GM18519 (cell line): ENCODE measurements at regions not wholly inside any gene's neighbourhood (a gene's known extent, or its start where the extent isn't known, plus 50 kb on each side); places are given as distances from the start of the nearest gene placed in this dataset.
"Not testable (repeated sequence)": the region's sequence is repeated elsewhere in the genome, so short reads cannot be mapped to it uniquely, and the experiment has no call there.

Source experiments
- ATAC-seq: cut with Tn5 transposase; IDR thresholded peaks from one replicate; pipeline ENCODE4 v1.9.1; 2021; ENCODE audit warnings: mild to moderate bottlenecking, moderate library complexity; ENCODE audit not compliant: unreplicated experiment, low FRiP score

DNA sequence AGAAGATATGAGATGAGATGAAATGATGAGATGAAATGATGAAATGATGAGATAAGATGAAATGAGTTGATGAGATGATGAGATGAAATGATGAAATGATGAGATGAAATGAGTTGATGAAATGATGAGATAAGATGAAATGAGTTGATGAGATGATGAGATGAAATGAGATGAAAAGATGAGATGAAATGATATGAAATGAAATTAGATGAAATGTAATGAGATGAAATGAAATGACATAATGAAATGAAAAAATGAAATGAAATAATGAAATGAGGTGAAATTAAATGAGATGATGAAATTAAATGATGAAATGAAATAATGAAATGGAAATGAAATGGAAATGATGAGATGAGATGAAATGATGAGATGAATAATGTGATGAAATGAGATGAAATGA, 231.6 kb downstream of the GOLGA6L6 start:
- ATAC-seq = not testable (repeated sequence)

DNA sequence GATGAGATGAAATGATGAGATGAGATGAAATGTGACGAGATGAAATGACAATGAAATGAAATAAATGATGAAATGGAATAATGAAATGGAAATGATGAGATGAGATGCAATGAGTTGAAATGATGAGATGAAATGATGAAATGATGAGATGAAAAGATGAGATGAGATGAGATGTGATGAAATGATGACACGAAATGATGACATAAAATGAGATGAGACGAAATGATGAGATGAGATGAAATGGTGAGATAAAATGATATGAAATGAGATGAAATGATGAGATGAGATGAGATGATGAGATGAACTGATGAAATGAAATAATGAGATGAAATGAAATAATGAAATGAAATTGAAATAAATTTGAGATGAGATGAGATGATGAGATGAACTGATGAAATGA, 232.2 kb downstream of the GOLGA6L6 start:
- not testable (repeated sequence) for ATAC-seq

DNA sequence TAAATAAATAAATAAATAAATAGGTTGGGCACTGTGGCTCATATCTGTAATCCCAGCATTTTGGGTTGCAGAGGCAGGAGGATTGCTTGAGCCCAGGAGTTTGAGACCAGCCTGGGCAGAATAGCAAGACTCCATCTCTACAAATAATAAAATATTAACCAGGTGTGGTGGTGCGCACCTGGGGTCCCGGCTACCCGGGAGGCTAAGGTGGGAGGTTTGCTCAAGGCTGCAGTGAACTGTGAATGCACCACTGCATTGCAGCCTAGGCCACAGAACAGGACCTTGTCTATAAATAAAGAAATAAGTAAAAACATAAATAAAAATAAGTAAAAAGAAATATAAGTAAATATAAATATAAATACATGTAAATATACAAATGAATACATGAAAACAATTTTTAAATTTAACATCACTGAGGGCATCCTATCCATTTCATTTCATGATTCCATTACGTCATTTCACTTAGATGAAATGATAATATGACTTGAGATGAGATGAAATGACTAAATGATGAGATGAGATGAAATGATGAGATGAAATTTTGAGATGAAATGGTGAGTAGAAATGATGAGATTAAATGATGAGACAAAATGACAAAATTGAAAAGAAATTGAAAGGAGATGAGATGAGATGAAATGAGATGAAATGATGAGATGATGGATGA, 233.4 kb downstream of the GOLGA6L6 start:
- not testable (repeated sequence) for ATAC-seq

DNA sequence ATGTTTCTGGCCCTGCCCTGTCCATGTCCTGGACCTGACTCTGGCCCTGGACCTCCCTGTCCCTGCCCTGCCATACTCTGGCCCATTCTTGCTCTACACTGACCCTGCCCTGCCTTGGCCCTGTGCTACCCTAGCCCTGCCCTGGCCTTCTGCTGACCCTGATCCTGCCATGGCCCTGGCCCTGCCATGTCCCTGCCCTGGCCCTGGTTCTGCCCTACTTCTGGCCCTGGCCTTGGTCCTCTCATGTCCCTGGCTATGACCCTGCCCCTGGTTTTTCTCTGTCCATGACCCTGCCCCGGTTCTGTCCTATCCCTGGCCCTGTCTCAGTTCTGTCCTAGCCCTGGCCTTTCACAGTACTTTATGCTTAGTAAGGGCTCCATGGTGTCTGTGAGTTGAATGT, 234.5 kb downstream of the GOLGA6L6 start:
- not testable (repeated sequence) for ATAC-seq

DNA sequence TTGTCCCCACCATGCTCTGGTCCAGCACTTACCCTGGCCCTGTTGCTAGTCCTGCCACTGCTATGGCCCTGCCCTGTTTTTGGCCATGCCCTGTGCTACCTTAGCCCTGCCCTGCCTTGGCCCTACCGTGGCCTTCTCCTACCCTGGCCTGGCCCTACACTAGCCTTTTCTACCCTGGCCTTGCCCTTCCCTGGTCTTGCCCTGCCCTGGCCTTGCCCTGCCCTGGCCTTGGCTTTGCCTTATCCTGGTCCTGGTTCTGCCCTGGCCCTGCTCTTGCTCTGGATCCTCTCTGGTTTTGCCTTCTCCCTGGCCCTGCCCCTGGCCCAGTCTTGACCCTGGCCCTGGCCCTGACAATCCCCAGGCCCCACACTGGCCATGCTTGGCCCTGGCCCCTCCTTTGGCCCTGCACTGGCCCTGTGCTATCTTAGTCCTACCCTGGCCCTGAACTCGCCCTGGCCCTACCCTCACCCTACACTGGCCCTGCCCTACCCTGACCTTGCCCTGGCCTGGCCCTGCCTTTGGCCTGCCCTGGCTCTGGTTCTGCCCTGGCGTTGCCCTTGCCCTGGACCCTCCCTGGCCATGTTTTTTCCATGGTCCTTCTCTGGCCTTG, 235.0 kb downstream of the GOLGA6L6 start:
- ATAC-seq = not testable (repeated sequence)

DNA sequence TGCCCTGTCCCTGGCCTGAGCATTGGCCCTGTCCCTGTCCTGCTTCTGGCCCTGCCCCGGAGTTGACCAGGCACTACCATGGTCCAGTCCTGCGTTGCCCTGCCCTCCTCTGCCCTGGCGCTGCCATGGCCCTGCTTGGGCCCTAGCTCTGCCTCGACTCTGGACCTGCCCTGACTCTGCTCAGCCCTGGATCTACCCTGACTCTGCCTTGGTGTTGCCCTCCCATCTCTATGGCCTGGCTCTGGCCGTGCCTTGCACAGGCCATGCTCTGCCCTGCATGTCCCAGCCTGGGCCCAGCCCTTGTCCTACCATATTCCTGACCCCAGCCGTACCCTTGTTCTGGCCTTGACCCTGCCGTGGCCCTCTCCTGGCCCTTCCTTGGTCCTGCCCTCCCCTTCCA, 235.7 kb downstream of the GOLGA6L6 start:
- ATAC-seq = not testable (repeated sequence)

DNA sequence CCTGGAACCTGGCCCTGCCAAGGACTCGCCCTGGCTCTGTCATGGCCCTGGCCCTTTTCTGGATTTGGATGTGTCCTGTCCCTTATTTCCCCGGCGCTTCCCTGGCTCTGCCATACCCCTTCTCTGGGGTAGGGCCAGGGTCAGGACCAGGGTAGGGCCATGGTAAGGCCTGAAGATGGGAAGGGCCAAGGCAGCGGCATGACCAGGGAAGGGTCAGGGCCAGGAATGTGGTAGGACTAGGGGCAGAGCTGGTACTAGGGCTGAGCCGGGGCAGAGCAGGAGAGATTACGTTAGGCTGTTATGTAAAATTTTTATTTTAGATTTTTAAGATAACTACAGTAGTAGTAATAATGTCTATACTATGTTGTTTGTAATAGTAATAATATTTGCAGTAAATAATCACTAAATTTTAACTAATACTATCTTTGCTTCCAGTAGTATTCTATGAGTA, 236.6 kb downstream of the GOLGA6L6 start:
- not testable (repeated sequence) for ATAC-seq

DNA sequence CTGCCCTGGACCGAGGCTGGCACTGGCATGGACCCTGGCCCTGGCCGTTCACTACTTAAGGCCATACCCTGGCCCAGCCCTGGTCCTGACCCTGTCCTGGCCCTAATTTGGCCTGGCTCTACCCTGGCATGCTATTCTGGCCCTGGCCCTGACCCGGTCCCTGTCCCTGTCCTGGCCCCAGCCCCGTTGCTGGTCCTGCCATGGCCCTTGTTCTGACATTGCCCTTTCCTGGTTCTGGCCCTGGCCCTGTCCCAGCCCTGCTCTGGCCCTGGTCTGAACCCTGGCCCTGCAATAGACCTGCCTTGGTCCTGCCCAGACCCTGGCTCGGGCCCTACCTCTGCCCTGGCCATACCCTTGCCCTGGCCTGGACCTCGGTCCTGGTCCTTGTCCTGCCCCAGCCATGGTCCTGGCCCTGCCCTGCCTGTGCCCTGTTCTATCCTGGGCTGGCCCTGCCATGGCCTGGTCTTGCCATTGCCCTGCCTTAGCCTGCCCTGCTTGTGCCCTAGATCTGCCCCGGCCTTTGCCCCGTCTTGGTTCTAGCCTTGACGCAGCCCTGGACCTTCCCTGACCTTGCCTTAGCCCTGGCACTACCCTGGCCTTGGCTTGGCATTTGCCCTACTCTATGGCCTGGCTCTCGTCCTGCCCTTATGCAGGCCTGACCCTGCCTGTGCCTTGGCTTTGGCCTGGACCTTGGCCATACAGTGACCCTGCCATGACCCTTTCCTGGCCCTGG, 237.2 kb downstream of the GOLGA6L6 start:
- not testable (repeated sequence) for ATAC-seq

DNA sequence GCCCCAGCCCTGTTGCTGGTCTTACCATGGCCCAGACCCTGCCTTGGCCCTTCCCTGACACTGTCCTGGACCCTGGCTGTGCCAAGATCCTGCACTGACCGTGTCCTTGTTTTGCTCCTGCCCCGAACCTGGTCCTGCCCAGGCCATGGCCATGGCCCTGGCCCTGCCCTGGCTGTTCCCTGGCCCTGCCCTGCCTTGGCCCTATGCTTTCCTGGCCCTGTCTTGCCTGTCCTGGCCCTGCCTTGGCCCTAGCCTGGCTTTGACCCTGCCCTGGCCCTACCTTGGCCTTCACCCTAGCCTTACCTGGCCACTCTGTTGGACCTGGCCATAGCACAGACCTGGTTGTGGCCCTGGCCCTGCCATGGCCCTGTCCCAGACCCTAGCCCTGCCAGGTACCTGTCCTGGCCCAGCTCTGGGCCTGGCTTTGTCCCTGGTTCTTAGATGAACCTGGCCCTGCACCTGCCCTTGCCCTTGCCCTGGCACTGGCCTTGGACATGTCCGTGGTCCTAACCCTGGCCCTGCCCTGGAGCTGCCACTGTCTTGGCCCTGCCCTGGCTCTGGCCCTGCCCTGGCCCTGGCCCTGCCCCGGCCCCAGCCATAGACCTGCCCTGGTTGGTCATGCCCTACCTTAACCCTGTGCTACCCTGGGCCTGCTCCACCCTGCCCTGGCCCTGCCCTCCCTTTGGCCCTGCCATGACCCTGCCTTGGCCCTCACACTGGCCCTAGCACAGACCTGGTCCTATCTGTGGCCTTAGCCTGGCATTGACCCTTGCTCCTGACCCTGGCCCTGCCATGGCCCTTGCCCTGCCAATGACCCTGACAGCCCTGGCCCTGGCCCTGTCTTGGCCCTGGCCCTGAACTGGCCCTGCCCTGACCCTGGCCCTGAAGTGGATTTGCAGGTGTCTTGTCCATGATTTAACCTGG, 238.1 kb downstream of the GOLGA6L6 start:
- not testable (repeated sequence) for ATAC-seq

DNA sequence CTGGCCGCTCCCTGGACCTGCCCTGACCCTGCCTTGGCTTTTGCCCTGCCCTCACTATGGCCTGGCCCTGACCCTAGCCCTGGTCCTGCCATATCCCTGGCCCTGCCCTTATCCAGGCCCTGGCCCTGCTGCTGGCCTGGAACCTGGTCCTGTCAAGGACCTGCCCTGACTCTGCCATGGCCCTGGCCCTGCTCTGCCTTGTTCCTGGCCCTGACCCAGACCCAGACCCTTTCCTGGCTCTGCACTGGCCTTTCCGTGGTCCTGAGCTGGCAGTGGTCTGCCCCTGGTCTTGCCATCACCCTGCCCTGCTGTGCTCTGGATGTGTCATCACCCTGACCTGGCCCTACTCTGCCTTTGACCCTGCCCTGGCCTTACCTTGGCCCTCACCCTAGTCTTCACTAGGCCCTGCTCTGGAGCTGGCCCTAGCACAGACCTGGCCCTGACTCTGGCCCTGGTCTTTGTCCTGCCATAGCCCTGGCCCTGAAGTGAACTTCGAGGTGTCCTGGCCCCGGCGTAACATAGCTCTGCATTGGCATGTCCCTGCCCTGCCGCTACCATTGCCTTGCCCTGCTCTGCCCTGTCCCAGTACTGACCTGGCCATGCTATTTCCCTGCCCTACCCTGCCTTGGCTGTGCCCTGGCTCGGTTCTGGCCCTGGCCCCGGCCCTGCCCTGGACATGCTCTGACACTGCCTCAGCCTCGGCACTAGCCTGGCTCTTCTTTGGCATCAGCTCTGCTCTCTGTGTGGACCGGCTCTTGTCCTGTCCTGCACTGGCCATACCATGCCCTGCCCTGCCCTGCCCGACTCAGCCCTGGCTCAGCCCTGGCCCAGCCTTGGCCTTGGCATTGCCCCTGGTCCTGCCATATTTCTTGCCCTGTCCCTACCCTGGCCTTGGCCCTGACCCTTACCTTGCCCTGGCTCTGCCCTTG, 239.2 kb downstream of the GOLGA6L6 start:
- not testable (repeated sequence) for ATAC-seq

DNA sequence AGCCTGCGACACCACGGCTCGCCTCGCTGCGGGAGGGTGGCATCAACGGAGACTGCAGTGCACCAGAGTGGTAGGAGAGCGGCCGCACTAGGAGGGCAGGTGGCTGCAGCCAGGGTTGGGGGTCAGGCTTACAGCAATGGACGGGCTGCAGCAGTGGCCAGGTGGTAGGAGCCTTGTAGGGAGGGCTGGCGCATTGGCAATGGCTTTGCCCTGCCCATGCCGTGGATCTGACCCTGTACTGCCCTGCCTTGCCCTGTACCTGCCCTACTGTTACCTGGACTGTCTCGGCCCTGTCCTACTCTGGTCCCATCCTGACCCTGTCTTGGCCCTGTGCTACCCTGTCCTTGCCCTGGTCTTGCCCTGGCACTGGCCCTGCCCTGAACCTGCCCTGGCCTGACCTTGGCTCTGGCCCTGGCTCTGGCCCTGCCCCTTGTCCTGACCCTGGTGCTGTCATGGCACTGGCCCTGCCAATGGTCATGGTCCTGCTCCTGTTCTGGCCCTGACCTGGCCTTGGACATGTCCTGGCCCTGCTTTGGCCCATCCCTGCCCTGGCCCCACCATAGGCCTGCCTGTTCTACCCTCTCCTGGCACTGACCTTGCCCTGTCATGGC, 240.0 kb downstream of the GOLGA6L6 start:
- ATAC-seq = not testable (repeated sequence)

DNA sequence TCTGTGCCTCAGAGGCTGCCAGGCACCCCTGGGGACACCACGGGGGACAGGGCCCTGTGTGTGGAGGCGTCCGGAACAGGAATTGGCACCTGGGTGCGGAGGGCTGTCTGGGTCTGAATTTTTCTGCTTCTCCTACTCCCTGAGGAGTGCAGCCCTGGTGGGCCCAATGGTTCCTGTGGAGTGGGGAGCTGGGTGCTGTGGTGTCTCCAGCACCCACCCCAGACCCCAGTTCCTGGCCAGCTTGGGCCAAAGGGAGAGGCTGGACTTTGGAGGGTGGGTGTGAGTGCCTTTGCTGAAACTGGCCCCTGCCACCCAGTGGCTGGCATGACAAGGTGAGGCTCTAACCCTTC, 240.6 kb downstream of the GOLGA6L6 start:
- ATAC-seq = not testable (repeated sequence)

DNA sequence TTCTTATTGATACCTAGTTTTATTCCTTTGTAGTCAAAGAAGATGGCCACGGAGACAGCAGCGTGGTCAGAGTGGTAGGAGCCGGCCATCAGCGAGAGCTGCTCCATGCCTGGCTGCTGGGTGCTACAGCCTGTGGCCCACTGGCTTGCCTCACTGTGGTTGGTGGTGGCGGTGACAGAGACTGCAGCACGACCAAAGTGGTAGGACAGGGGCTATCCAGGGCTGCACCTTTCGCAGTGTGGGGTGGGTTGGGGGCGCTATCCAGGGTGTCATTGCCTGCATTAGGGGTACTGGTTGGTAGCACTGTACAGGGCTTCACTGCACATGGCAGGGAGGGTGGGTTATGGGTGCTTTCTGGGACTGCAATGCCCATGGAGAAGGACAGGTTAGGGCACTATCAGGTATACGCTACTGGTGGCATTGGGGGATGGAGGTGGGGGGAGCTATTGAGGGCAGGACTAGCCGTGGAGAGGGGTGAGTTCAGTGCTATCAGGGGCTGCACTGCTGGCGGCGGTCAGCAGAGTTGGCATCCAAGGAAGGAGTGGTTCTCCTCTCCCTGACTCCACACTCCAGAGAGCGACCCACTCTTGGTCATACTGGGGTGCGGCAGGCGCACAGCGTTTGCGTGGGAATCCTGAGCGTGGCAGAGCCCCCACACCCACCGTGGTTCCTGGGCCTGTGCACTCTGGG, 241.1 kb downstream of the GOLGA6L6 start:
- not testable (repeated sequence) for ATAC-seq

DNA sequence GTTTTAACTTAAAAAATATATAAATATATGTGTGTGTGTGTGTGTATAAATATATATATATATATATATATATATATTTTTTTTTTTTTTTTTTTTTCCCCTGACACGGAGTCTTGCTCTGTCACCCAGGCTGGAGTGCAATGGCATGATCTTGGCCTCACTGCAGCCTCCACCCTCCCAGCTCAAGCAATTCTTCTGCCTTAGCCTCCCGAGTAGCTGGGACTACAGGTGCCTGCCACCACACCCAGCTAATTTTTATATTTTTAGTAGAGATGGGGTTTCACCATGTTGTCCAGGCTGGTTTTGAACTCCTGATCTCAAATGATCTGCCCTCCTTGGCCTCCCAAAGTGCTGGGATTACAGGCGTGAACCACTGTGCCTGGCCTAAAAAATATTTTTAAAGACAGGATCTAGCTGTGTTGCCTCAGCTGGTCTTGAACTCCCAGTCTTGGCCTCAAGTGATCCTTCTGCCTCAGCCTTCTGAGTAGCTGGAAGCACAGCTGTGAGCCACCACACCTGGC, 243.9 kb downstream of the GOLGA6L6 start:
- ATAC-seq = not testable (repeated sequence)

DNA sequence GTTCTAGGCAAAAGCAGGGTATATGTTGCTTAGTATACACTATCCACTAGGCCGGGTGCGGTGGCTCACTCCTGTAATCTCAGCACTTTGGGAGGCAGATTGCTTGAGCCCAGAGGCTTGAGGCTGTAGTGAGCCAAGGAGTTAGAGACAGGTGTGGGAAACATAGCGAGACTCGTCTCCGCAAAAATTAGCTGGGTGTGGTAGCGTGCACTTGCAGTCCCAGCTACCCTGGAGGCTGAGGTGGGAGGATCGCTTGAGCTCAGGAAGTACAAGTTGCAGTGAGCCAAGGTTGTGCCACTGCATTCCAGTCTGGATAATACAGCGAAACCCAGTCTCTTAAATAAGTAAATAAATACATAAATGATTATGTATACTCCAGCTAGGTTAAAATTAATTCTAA, 245.3 kb downstream of the GOLGA6L6 start:
- ATAC-seq = not testable (repeated sequence)

DNA sequence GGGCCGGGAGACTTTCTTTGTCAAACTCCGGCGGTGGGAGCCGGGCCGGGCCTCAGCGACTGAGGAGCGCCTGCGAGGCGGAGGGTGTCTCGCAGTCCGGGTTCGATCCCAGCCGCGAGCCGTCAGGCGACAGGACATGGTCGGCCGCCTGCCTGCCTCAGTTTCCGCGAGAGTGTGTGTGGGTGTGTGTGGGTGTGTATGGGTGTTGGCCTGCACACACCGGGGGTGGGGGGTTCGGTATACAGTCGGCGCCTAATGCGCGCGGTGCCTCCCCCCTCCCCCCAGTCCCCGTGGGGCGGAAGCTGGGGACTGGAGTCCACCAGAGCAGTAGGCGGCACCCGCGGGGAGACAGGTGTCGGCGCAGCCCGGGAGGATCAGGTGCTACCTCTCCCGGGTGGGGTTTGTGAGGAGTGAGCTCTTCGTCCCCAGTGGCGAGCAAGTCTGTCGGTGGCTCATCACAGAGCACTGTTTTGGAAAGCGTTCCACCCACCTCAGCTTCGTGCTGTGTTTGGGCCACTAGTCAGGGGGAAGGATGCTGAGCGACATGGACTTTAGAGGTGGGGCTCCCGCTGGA, 246.3 kb downstream of the GOLGA6L6 start:
- no peak for ATAC-seq

DNA sequence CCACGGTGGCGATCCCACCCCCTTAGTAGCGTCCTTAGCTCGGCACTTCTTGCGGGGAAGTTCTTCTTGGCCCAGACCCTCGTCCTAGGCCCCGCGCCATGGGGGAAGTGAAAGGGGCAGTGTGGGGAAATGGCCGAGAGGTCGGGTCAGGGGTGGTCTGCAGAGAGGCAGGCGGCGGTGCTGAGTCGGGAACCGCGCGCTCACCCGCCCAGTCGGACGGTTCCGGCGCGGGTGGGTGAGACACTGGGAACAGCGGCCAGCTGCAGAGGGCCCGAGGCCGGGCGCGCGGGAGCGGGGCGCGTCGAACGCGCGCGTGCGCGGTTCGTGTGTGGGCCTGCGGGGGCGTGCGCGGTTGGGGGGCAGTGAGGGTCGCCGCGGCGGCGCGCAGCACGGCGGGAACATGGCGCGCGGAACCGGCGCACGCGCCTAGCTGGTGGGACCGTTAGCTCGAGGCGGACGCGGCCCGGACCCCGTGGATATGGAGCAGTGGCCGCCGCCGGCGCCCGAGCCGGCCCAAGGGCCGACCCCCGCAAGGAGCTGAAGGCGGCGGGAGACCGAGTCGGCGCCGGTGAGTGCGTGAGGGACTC, 246.9 kb downstream of the GOLGA6L6 start:
- ATAC-seq = no peak
